ENCODE measurements at regions not wholly inside any gene's neighbourhood (a gene's known extent, or its start where the extent isn't known, plus 50 kb on each side); places are given as distances from the start of the nearest gene placed in this dataset.
"Not testable (repeated sequence)": the region's sequence is repeated elsewhere in the genome, so short reads cannot be mapped to it uniquely, and the experiment has no call there.

- peak; percentile 64 for DNase-seq (ENCODE audit: low read depth)
These were observed 77.5 kb upstream of the N4BP1 start for GRCh38 chr16:48687421-48688038.

GRCh38 chr16:48684148-48684547 is 74.2 kb upstream of the N4BP1 start:
- no peak for DNase-seq (ENCODE audit: low read depth)

- no peak for DNase-seq (ENCODE audit: low read depth)
These were observed 73.0 kb upstream of the N4BP1 start for GRCh38 chr16:48682971-48683370.

- no peak for DNase-seq (ENCODE audit: low read depth)
These were observed 71.5 kb upstream of the N4BP1 start for GRCh38 chr16:48681520-48681919.

- no peak for DNase-seq (ENCODE audit: low read depth)
These were observed 70.9 kb upstream of the N4BP1 start for GRCh38 chr16:48680881-48681280.

GRCh38 chr16:48676836-48677235 is 66.9 kb upstream of the N4BP1 start:
- DNase-seq (ENCODE audit: low read depth), result peak; percentile 2

GRCh38 chr16:48668184-48668583 is 58.2 kb upstream of the N4BP1 start:
- not testable (repeated sequence) for DNase-seq (ENCODE audit: low read depth)

GRCh38 chr16:48659940-48660339 is 50.0 kb upstream of the N4BP1 start:
- no peak for DNase-seq (ENCODE audit: low read depth)
